ENCODE measurements at regions not wholly inside any gene's neighbourhood (a gene's known extent, or its start where the extent isn't known, plus 50 kb on each side); places are given as distances from the start of the nearest gene placed in this dataset.

DNA sequence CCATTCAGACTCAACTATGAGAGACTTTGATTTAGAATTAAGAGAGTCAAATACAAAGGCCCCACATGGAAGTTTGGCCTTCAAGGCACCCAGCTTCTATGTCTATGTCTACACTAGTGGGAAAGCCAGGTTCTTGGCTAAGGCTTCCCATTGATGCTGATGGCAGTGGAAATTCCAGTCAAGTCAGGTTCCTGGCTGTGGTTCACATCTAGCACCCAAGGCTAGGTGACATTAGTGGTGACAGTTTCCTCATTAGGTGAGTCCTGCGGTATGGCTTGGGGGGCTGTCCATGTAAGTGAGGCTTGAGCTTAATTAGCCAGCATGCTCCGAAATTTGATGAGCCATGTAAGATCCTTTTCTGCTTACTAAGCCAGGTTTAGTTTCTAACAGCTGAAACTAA, 460.9 kb downstream of the RMST start:
- TF ChIP-seq, protein P1, sequence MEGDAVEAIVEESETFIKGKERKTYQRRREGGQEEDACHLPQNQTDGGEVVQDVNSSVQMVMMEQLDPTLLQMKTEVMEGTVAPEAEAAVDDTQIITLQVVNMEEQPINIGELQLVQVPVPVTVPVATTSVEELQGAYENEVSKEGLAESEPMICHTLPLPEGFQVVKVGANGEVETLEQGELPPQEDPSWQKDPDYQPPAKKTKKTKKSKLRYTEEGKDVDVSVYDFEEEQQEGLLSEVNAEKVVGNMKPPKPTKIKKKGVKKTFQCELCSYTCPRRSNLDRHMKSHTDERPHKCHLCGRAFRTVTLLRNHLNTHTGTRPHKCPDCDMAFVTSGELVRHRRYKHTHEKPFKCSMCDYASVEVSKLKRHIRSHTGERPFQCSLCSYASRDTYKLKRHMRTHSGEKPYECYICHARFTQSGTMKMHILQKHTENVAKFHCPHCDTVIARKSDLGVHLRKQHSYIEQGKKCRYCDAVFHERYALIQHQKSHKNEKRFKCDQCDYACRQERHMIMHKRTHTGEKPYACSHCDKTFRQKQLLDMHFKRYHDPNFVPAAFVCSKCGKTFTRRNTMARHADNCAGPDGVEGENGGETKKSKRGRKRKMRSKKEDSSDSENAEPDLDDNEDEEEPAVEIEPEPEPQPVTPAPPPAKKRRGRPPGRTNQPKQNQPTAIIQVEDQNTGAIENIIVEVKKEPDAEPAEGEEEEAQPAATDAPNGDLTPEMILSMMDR (IDR thresholded peaks at IDR 0.05; ENCODE audit: insufficient read depth, low read length, poor library complexity, severe bottlenecking) = no peak
- no peak for TF ChIP-seq EZH2phosphoT487 (conservative IDR thresholded peaks at IDR 0.05; ENCODE audit: low read length)
